HEK293 (cell line): ENCODE measurements at regions not wholly inside any gene's neighbourhood (a gene's known extent, or its start where the extent isn't known, plus 50 kb on each side); places are given as distances from the start of the nearest gene placed in this dataset.
"Not testable (repeated sequence)": the region's sequence is repeated elsewhere in the genome, so short reads cannot be mapped to it uniquely, and the experiment has no call there.

Experiments used
- CTCF ChIA-PET: fragments of 350-600 bp; formaldehyde crosslinking; extraction: SDS; loops from one replicate; lab custom pipeline; 2021; ENCODE audit warnings: antibody characterized with exemption; lab: Yijun Ruan, JAX
- POLR2A ChIA-PET: fragments of 300-600 bp; formaldehyde crosslinking; extraction: SDS; loops from one replicate; lab custom pipeline; 2020; ENCODE audit warnings: antibody characterized with exemption, inconsistent platforms; lab: Yijun Ruan, JAX
- H3K27ac ChIP-seq: fragments of 200-500 bp; sonication (Bioruptor generic); 2 replicates; pipeline ENCODE4 v1.5.1; 2014; ENCODE audit warnings: low read depth, low read length, control low read depth, inconsistent platforms; ENCODE audit errors: extremely low read depth
- H3K36me3 ChIP-seq, 2 experiments: fragments of 200-500 bp in 1 of 2; sonication (Bioruptor generic) in 1 of 2; 1 replicate in 1 of 2; 2 replicates in 1 of 2; pipeline ENCODE4 v1.5.1; 2014 to 2017; ENCODE audit warnings: inconsistent platforms in 2 of 2, low read length in 2 of 2; ENCODE audit not compliant: control insufficient read depth in 2 of 2, insufficient read depth in 1 of 2
- H3K4me1 ChIP-seq: fragments of 200-500 bp; sonication (Bioruptor generic); 2 replicates; pipeline ENCODE4 v1.5.1; 2014; ENCODE audit warnings: mild to moderate bottlenecking, low read length, inconsistent platforms; ENCODE audit not compliant: control insufficient read depth, insufficient read depth
- H3K4me3 ChIP-seq: 2 replicates; pipeline ENCODE4 v1.5.1; 2011; ENCODE audit warnings: low read depth, mild to moderate bottlenecking, control low read depth, low read length, moderate library complexity
- H3K9me3 ChIP-seq: fragments of 200-500 bp; sonication (Bioruptor generic); 2 replicates; pipeline ENCODE4 v1.5.1; 2014; ENCODE audit warnings: low read depth, low read length, inconsistent platforms; ENCODE audit not compliant: control insufficient read depth, insufficient read depth
- PRDM1 ChIP-seq: fragments of 450-650 bp; formaldehyde crosslinking; IDR thresholded peaks from 2 replicates; pipeline ENCODE4; 2016; ENCODE audit warnings: missing biosample characterization, missing genetic modification characterization
- RBAK ChIP-seq: fragments of 450-650 bp; formaldehyde crosslinking; IDR thresholded peaks from 2 replicates; pipeline ENCODE4 v1.5.1; 2016; ENCODE audit warnings: missing biosample characterization, missing genetic modification characterization
- YY1 ChIP-seq: fragments of 450-650 bp; formaldehyde crosslinking; IDR thresholded peaks from 2 replicates; pipeline ENCODE4 v1.5.1; 2018; ENCODE audit warnings: missing biosample characterization, missing genetic modification characterization
- ZBTB11 ChIP-seq: fragments of 450-650 bp; formaldehyde crosslinking; conservative IDR thresholded peaks from 2 replicates; pipeline ENCODE4 v1.5.1; 2016; ENCODE audit warnings: low read depth, missing biosample characterization, missing genetic modification characterization
- ZNF140 ChIP-seq: fragments of 450-650 bp; formaldehyde crosslinking; IDR thresholded peaks from 2 replicates; pipeline ENCODE4 v1.5.1; 2016; ENCODE audit warnings: missing biosample characterization, missing genetic modification characterization
- ZNF24 ChIP-seq: fragments of 450-650 bp; formaldehyde crosslinking; IDR thresholded peaks from 2 replicates; pipeline ENCODE4 v1.5.1; 2016; ENCODE audit warnings: missing biosample characterization, missing genetic modification characterization
- ZNF560 ChIP-seq: fragments of 450-650 bp; formaldehyde crosslinking; IDR thresholded peaks from 2 replicates; pipeline ENCODE4 v1.5.1; 2017; ENCODE audit warnings: missing biosample characterization, missing genetic modification characterization, borderline replicate concordance
- ZNF580 ChIP-seq: fragments of 450-650 bp; formaldehyde crosslinking; IDR thresholded peaks from 2 replicates; pipeline ENCODE4 v1.5.1; 2016; ENCODE audit warnings: missing biosample characterization, missing genetic modification characterization
- ZNF629 ChIP-seq: fragments of 450-650 bp; formaldehyde crosslinking; IDR thresholded peaks from 2 replicates; pipeline ENCODE4 v1.5.1; 2017; ENCODE audit warnings: missing biosample characterization, missing genetic modification characterization
- ZNF664 ChIP-seq: fragments of 450-650 bp; formaldehyde crosslinking; IDR thresholded peaks from 2 replicates; pipeline ENCODE4 v1.5.1; 2016; ENCODE audit warnings: missing biosample characterization, missing genetic modification characterization
- ZNF692 ChIP-seq: fragments of 450-650 bp; formaldehyde crosslinking; IDR thresholded peaks from 2 replicates; pipeline ENCODE4 v1.5.1; 2016; ENCODE audit warnings: missing biosample characterization, missing genetic modification characterization
- ZNF701 ChIP-seq: fragments of 450-650 bp; formaldehyde crosslinking; IDR thresholded peaks from 2 replicates; pipeline ENCODE4 v1.5.1; 2016; ENCODE audit warnings: missing biosample characterization, missing genetic modification characterization
- TF ChIP-seq, protein P1 (sequence below): fragments of 450-650 bp; formaldehyde crosslinking; IDR thresholded peaks from 2 replicates; pipeline ENCODE4 v1.5.1; 2016; ENCODE audit warnings: missing biosample characterization, missing genetic modification characterization, borderline replicate concordance
- TF ChIP-seq, protein P2 (sequence below): fragments of 450-650 bp; formaldehyde crosslinking; IDR thresholded peaks from 2 replicates; pipeline ENCODE4 v1.5.1; 2016; ENCODE audit warnings: missing biosample characterization, missing genetic modification characterization
- TF ChIP-seq, protein P3 (sequence below): fragments of 450-650 bp; formaldehyde crosslinking; IDR thresholded peaks from 2 replicates; pipeline ENCODE4 v1.5.1; 2016; ENCODE audit warnings: missing biosample characterization, missing genetic modification characterization

DNA sequence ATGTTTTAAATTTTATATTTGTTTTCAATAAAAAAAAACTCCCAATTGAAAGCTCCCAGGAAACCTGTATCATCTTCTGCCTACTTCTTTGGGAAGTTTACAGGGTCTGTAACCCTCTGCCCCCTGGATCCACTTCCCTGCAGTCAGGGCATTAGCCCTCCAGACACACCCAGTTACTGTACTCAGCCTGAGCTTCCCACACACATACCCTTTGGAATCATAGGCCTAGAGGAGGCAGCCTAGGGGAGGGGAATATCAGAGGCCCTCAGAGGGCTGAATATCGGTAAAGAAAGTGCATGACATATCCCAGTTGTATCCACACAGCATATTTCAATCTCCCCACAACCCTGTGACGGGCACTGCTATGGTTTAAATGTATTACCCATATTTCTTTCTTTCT, 56.2 kb upstream of the TFPI start:
- POLR2A ChIA-PET, H3K4me1 ChIP-seq, H3K27ac ChIP-seq, H3K9me3 ChIP-seq, H3K4me3 ChIP-seq, H3K36me3 ChIP-seq: not testable (repeated sequence)
- CTCF ChIA-PET, result interaction anchor here (2.4 kb wide), 1 partner anchor 111 kb away, joined by 5 read pairs; no protein-coding TSS in a partner anchor

DNA sequence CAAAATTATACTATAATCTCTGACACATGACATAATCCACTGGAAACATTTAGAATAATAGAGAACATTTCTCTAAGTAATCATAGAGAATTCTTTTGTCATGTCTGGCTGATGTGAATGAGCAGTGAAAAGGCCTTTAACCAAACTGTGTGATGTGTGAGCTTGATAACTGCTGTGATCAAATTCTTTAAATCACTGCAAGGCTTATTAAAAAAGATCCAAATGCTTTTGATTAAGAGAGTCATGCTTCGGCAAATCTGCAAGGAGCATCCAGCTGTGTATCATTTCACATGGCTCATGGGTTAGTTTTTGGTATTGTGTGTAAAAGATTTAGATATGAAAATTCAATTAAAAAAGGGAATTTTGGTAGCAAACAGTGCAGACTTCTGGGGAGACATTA, 58.6 kb upstream of the TFPI start:
- no peak overlapping the region for H3K4me3 ChIP-seq
- TF ChIP-seq ZNF24, result no peak
- TF ChIP-seq, all 188 proteins: peak for 0
- POLR2A ChIA-PET, result no interaction called here
- no peaks in the 10 kb centered on the region for H3K4me1 ChIP-seq
- no peaks in the 10 kb centered on the region for H3K36me3 ChIP-seq
- H3K27ac ChIP-seq, result no peak overlapping the region
- no peaks in the 10 kb centered on the region for H3K9me3 ChIP-seq
- CTCF ChIA-PET, result no interaction called here

DNA sequence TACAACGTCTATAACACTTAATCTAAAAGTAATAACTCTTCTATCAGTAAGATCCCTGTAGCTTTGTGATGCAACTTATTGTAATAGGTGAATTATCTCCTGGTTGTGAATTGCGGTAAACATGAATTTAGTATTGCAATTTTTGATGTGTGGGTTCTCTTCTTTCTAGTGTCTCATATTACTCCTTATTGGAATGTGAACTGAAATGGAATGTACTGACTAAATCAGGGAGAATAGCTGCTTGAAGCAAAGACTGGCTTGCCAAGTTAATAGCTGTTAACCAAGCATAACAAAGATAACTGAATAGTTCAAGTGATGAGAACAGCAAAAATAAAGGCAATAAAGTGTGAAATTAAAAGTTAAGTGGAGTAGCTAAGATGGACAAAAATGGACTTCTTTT, 60.5 kb upstream of the TFPI start:
- CTCF ChIA-PET, result no interaction called here
- Histone ChIP-seq H3K4me3 (no peak overlapping the region), H3K4me1 (no peaks in the 10 kb centered on the region), H3K27ac (no peak overlapping the region), H3K9me3 (no peaks in the 10 kb centered on the region), H3K36me3 (no peaks in the 10 kb centered on the region)
- POLR2A ChIA-PET, result no interaction called here
- TF ChIP-seq, protein P1, sequence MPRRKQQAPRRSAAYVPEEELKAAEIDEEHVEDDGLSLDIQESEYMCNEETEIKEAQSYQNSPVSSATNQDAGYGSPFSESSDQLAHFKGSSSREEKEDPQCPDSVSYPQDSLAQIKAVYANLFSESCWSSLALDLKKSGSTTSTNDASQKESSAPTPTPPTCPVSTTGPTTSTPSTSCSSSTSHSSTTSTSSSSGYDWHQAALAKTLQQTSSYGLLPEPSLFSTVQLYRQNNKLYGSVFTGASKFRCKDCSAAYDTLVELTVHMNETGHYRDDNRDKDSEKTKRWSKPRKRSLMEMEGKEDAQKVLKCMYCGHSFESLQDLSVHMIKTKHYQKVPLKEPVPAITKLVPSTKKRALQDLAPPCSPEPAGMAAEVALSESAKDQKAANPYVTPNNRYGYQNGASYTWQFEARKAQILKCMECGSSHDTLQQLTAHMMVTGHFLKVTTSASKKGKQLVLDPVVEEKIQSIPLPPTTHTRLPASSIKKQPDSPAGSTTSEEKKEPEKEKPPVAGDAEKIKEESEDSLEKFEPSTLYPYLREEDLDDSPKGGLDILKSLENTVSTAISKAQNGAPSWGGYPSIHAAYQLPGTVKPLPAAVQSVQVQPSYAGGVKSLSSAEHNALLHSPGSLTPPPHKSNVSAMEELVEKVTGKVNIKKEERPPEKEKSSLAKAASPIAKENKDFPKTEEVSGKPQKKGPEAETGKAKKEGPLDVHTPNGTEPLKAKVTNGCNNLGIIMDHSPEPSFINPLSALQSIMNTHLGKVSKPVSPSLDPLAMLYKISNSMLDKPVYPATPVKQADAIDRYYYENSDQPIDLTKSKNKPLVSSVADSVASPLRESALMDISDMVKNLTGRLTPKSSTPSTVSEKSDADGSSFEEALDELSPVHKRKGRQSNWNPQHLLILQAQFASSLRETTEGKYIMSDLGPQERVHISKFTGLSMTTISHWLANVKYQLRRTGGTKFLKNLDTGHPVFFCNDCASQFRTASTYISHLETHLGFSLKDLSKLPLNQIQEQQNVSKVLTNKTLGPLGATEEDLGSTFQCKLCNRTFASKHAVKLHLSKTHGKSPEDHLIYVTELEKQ (tag by site-specific recombination), result no peak
- TF ChIP-seq ZNF560 (tag by site-specific recombination), result no peak
- TF ChIP-seq YY1, result no peak
- TF ChIP-seq ZNF629 (tag by site-specific recombination), result no peak
- TF ChIP-seq ZNF140 (tag by site-specific recombination), result no peak
- no peak for TF ChIP-seq ZNF692 (tag by site-specific recombination)
- TF ChIP-seq, protein P2, sequence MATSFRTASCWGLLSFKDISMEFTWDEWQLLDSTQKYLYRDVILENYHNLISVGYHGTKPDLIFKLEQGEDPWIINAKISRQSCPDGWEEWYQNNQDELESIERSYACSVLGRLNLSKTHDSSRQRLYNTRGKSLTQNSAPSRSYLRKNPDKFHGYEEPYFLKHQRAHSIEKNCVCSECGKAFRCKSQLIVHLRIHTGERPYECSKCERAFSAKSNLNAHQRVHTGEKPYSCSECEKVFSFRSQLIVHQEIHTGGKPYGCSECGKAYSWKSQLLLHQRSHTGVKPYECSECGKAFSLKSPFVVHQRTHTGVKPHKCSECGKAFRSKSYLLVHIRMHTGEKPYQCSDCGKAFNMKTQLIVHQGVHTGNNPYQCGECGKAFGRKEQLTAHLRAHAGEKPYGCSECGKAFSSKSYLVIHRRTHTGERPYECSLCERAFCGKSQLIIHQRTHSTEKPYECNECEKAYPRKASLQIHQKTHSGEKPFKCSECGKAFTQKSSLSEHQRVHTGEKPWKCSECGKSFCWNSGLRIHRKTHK (tag by site-specific recombination), result no peak

DNA sequence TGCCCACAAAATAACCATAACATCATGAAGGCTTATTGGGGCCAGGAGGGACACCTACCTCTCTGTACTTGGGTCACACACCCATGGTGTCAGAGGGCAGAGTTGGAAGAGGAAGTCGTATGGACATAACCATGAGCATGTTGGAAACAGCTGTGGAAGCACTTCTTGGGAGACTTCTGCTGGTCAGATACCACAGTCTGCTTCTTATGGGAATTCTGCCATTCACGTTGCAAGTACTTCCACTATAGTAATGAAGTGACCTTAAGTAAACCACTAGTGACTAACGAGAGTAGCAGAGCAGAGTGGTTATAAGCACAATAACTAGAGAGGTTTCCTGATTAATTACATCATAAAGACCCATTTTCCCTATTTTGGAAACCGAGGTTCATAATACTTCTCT, 61.1 kb upstream of the TFPI start:
- ChIA-PET CTCF (no interaction called here), POLR2A (no interaction called here)
- no peak overlapping the region for H3K27ac ChIP-seq
- H3K4me1 ChIP-seq, result no peaks in the 10 kb centered on the region
- H3K4me3 ChIP-seq, result no peak overlapping the region
- no peaks in the 10 kb centered on the region for H3K36me3 ChIP-seq
- no peaks in the 10 kb centered on the region for H3K9me3 ChIP-seq
- TF ChIP-seq ZBTB11 (no peak), RBAK (tag by site-specific recombination) (no peak), ZNF701 (tag by site-specific recombination) (no peak), PRDM1 (tag by site-specific recombination) (no peak), ZNF692 (tag by site-specific recombination) (no peak), ZNF580 (no peak), ZNF664 (tag by site-specific recombination) (no peak)
- TF ChIP-seq, protein P3, sequence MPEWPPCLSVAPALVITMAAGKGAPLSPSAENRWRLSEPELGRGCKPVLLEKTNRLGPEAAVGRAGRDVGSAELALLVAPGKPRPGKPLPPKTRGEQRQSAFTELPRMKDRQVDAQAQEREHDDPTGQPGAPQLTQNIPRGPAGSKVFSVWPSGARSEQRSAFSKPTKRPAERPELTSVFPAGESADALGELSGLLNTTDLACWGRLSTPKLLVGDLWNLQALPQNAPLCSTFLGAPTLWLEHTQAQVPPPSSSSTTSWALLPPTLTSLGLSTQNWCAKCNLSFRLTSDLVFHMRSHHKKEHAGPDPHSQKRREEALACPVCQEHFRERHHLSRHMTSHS (tag by site-specific recombination), result no peak
